Activated CD4-positive, alpha-beta T cell treated with anti-CD3 and anti-CD28 coated beads, Interleukin-2, amount 10 ng/mL, durations not matched to agents 24 days and 14 days (primary cell): ENCODE measurements at regions not wholly inside any gene's neighbourhood (a gene's known extent, or its start where the extent isn't known, plus 50 kb on each side); places are given as distances from the start of the nearest gene placed in this dataset.

ENCODE experiments used
- DNase-seq: peaks from one replicate; pipeline ENCODE4 v3.0.0; 2022
- H3K27ac Mint-ChIP-seq: one replicate; pipeline ENCODE4 v1.8.0; 2022; ENCODE audit warnings: mild to moderate bottlenecking, mixed read lengths
- H3K27me3 Mint-ChIP-seq: one replicate; pipeline ENCODE4 v1.8.0; 2022; ENCODE audit warnings: mixed read lengths
- H3K36me3 Mint-ChIP-seq: one replicate; pipeline ENCODE4 v1.8.0; 2022; ENCODE audit warnings: low read depth, mild to moderate bottlenecking, mixed read lengths
- H3K4me1 Mint-ChIP-seq: one replicate; pipeline ENCODE4 v1.8.0; 2021; ENCODE audit warnings: mixed read lengths
- H3K4me3 Mint-ChIP-seq: one replicate; pipeline ENCODE4 v1.8.0; 2022; ENCODE audit warnings: mild to moderate bottlenecking, moderate library complexity, mixed read lengths
- H3K9me3 Mint-ChIP-seq: one replicate; pipeline ENCODE4 v1.8.0; 2021; ENCODE audit warnings: mixed read lengths
- intact Hi-C: fragments of 100-400 bp; cut with micrococcal nuclease; formaldehyde crosslinking; loops from one replicate; pipeline ENCODE4 v1.15.1; 2023

GRCh38 chr17:72501404-72502370 is 380.9 kb downstream of the SOX9 start:
- intact Hi-C loops = no loop called here
- H3K27me3 Mint-ChIP-seq = no peaks in the 10 kb centered on the region
- no peak overlapping the region for H3K4me3 Mint-ChIP-seq
- H3K36me3 Mint-ChIP-seq = no peaks in the 10 kb centered on the region
- H3K9me3 Mint-ChIP-seq = peaks cover 4% of the 10 kb centered on the region
- DNase-seq = no peak
- H3K4me1 Mint-ChIP-seq = no peaks in the 10 kb centered on the region
- H3K27ac Mint-ChIP-seq = no peak overlapping the region

GRCh38 chr17:72502371-72503341 is 381.8 kb downstream of the SOX9 start:
- peaks cover 4% of the 10 kb centered on the region for H3K9me3 Mint-ChIP-seq
- intact Hi-C loops = no loop called here
- DNase-seq = no peak
- H3K4me3 Mint-ChIP-seq = no peak overlapping the region
- no peaks in the 10 kb centered on the region for H3K27me3 Mint-ChIP-seq
- H3K36me3 Mint-ChIP-seq = no peaks in the 10 kb centered on the region
- no peaks in the 10 kb centered on the region for H3K4me1 Mint-ChIP-seq
- H3K27ac Mint-ChIP-seq = no peak overlapping the region

- Mint-ChIP-seq H3K4me1 (no peaks in the 10 kb centered on the region), H3K4me3 (no peak overlapping the region), H3K27me3 (no peaks in the 10 kb centered on the region), H3K36me3 (no peaks in the 10 kb centered on the region), H3K9me3 (peaks cover 4% of the 10 kb centered on the region), H3K27ac (no peak overlapping the region)
- no peak for DNase-seq
- intact Hi-C loops = no loop called here
Measured at GRCh38 chr17:72503556-72503955, 382.7 kb downstream of the SOX9 start.

GRCh38 chr17:72504783-72505182 is 384.0 kb downstream of the SOX9 start:
- peaks cover 4% of the 10 kb centered on the region for H3K9me3 Mint-ChIP-seq
- no peaks in the 10 kb centered on the region for H3K4me1 Mint-ChIP-seq
- no peak overlapping the region for H3K27ac Mint-ChIP-seq
- no peaks in the 10 kb centered on the region for H3K27me3 Mint-ChIP-seq
- intact Hi-C loops = no loop called here
- DNase-seq = no peak
- no peak overlapping the region for H3K4me3 Mint-ChIP-seq
- no peaks in the 10 kb centered on the region for H3K36me3 Mint-ChIP-seq

- DNase-seq = no peak
- Mint-ChIP-seq H3K9me3 (no peaks in the 10 kb centered on the region), H3K4me1 (no peaks in the 10 kb centered on the region), H3K4me3 (no peak overlapping the region), H3K36me3 (no peaks in the 10 kb centered on the region), H3K27me3 (no peaks in the 10 kb centered on the region), H3K27ac (no peak overlapping the region)
- intact Hi-C loops = no loop called here
Measured at GRCh38 chr17:72506773-72507172, 386.0 kb downstream of the SOX9 start.

GRCh38 chr17:72507370-72507769 is 386.6 kb downstream of the SOX9 start:
- H3K36me3 Mint-ChIP-seq = no peaks in the 10 kb centered on the region
- no peaks in the 10 kb centered on the region for H3K4me1 Mint-ChIP-seq
- no peaks in the 10 kb centered on the region for H3K27me3 Mint-ChIP-seq
- no peak for DNase-seq
- H3K9me3 Mint-ChIP-seq = no peaks in the 10 kb centered on the region
- H3K27ac Mint-ChIP-seq = no peak overlapping the region
- no peak overlapping the region for H3K4me3 Mint-ChIP-seq
- intact Hi-C loops = no loop called here

GRCh38 chr17:72510351-72511016 is 389.7 kb downstream of the SOX9 start:
- intact Hi-C loops = no loop called here
- no peak overlapping the region for H3K27ac Mint-ChIP-seq
- H3K36me3 Mint-ChIP-seq = no peaks in the 10 kb centered on the region
- no peaks in the 10 kb centered on the region for H3K9me3 Mint-ChIP-seq
- H3K4me3 Mint-ChIP-seq = no peak overlapping the region
- DNase-seq = no peak
- no peaks in the 10 kb centered on the region for H3K4me1 Mint-ChIP-seq
- no peaks in the 10 kb centered on the region for H3K27me3 Mint-ChIP-seq

GRCh38 chr17:72511242-72511641 is 390.4 kb downstream of the SOX9 start:
- no peak overlapping the region for H3K4me3 Mint-ChIP-seq
- no peaks in the 10 kb centered on the region for H3K4me1 Mint-ChIP-seq

GRCh38 chr17:72511874-72512273 is 391.1 kb downstream of the SOX9 start:
- Mint-ChIP-seq H3K4me1 (no peaks in the 10 kb centered on the region), H3K27me3 (no peaks in the 10 kb centered on the region), H3K9me3 (no peaks in the 10 kb centered on the region), H3K4me3 (no peak overlapping the region), H3K27ac (no peak overlapping the region), H3K36me3 (no peaks in the 10 kb centered on the region)
- DNase-seq = no peak
- intact Hi-C loops = no loop called here

More at GRCh38 chr17:72511242-72511641, 390.4 kb downstream of the SOX9 start:
- intact Hi-C loops = no loop called here
- DNase-seq = no peak
- no peak overlapping the region for H3K27ac Mint-ChIP-seq
- H3K36me3 Mint-ChIP-seq = no peaks in the 10 kb centered on the region
- no peaks in the 10 kb centered on the region for H3K27me3 Mint-ChIP-seq
- H3K9me3 Mint-ChIP-seq = no peaks in the 10 kb centered on the region

- H3K27ac Mint-ChIP-seq = no peak overlapping the region
- no peak for DNase-seq
- H3K9me3 Mint-ChIP-seq = no peaks in the 10 kb centered on the region
- intact Hi-C loops = no loop called here
- no peak overlapping the region for H3K4me3 Mint-ChIP-seq
- no peaks in the 10 kb centered on the region for H3K4me1 Mint-ChIP-seq
- no peaks in the 10 kb centered on the region for H3K36me3 Mint-ChIP-seq
- peaks cover 2% of the 10 kb centered on the region for H3K27me3 Mint-ChIP-seq
Measured at GRCh38 chr17:72512649-72513556, 392.1 kb downstream of the SOX9 start.

- Mint-ChIP-seq H3K4me1 (no peaks in the 10 kb centered on the region), H3K36me3 (no peaks in the 10 kb centered on the region), H3K9me3 (no peaks in the 10 kb centered on the region), H3K27ac (no peak overlapping the region), H3K27me3 (peaks cover 8% of the 10 kb centered on the region), H3K4me3 (no peak overlapping the region)
- no peak for DNase-seq
- intact Hi-C loops = no loop called here
Measured at GRCh38 chr17:72514321-72514861, 393.6 kb downstream of the SOX9 start.

GRCh38 chr17:72514891-72515290 is 394.1 kb downstream of the SOX9 start:
- Mint-ChIP-seq H3K9me3 (no peaks in the 10 kb centered on the region), H3K36me3 (no peaks in the 10 kb centered on the region), H3K27ac (no peak overlapping the region), H3K27me3 (peaks cover 8% of the 10 kb centered on the region), H3K4me1 (no peaks in the 10 kb centered on the region), H3K4me3 (no peak overlapping the region)
- DNase-seq = no peak
- intact Hi-C loops = no loop called here
